ENCODE measurements at regions not wholly inside any gene's neighbourhood (a gene's known extent, or its start where the extent isn't known, plus 50 kb on each side); places are given as distances from the start of the nearest gene placed in this dataset.
"Not testable (repeated sequence)": the region's sequence is repeated elsewhere in the genome, so short reads cannot be mapped to it uniquely, and the experiment has no call there.

GRCh38 chr9:763692-764091 is 77.8 kb upstream of the DMRT1 start:
- Histone ChIP-seq H3K36me3 (ENCODE audit: insufficient read depth, insufficient read length, low read length) (no peaks in the 10 kb centered on the region), H3K27me3 (ENCODE audit: insufficient read depth, insufficient read length) (no peaks in the 10 kb centered on the region), H3K4me1 (ENCODE audit: insufficient read depth, insufficient read length) (no peaks in the 10 kb centered on the region), H3K4me3 (ENCODE audit: insufficient read length, low read depth) (no peak overlapping the region), H3K9ac (ENCODE audit: insufficient read length, low read depth) (no peak overlapping the region), H3K9me3 (ENCODE audit: insufficient read depth, low read length) (peaks cover 9% of the 10 kb centered on the region; the same call in 1 of the 2 replicates)
- no peak for DNase-seq (ENCODE audit: low read depth, low spot score)
- TF ChIP-seq ZNF274 (IDR thresholded peaks at IDR 0.05; ENCODE audit: low read depth, low read length) (no peak), SUZ12 (IDR thresholded peaks at IDR 0.05; ENCODE audit: extremely low read depth, insufficient read depth, insufficient read length) (no peak), YY1 (IDR thresholded peaks at IDR 0.05; ENCODE audit: insufficient read depth, insufficient read length) (no peak)

- H3K4me1 ChIP-seq (ENCODE audit: insufficient read depth, insufficient read length), result no peaks in the 10 kb centered on the region
- no peaks in the 10 kb centered on the region for H3K27me3 ChIP-seq (ENCODE audit: insufficient read depth, insufficient read length)
- no peak overlapping the region for H3K4me3 ChIP-seq (ENCODE audit: insufficient read length, low read depth)
- peaks cover 9% of the 10 kb centered on the region; the same call in 1 of the 2 replicates for H3K9me3 ChIP-seq (ENCODE audit: insufficient read depth, low read length)
- H3K9ac ChIP-seq (ENCODE audit: insufficient read length, low read depth), result no peak overlapping the region
- H3K36me3 ChIP-seq (ENCODE audit: insufficient read depth, insufficient read length, low read length), result no peaks in the 10 kb centered on the region
- no peak for TF ChIP-seq ZNF274 (IDR thresholded peaks at IDR 0.05; ENCODE audit: low read depth, low read length)
- no peak for TF ChIP-seq SUZ12 (IDR thresholded peaks at IDR 0.05; ENCODE audit: extremely low read depth, insufficient read depth, insufficient read length)
- no peak for TF ChIP-seq YY1 (IDR thresholded peaks at IDR 0.05; ENCODE audit: insufficient read depth, insufficient read length)
- peak; percentile 40 for DNase-seq (ENCODE audit: low read depth, low spot score)
Measured at GRCh38 chr9:764105-764524, 77.4 kb upstream of the DMRT1 start.

GRCh38 chr9:764986-765385 is 76.5 kb upstream of the DMRT1 start:
- DNase-seq (ENCODE audit: low read depth, low spot score), result no peak
- no peaks in the 10 kb centered on the region for H3K27me3 ChIP-seq (ENCODE audit: insufficient read depth, insufficient read length)
- no peak for TF ChIP-seq SUZ12 (IDR thresholded peaks at IDR 0.05; ENCODE audit: extremely low read depth, insufficient read depth, insufficient read length)
- no peak for TF ChIP-seq YY1 (IDR thresholded peaks at IDR 0.05; ENCODE audit: insufficient read depth, insufficient read length)
- no peak for TF ChIP-seq ZNF274 (IDR thresholded peaks at IDR 0.05; ENCODE audit: low read depth, low read length)

GRCh38 chr9:767061-767561 is 74.4 kb upstream of the DMRT1 start:
- H3K9ac ChIP-seq (ENCODE audit: insufficient read length, low read depth); H3K9me3 ChIP-seq (ENCODE audit: insufficient read depth, low read length); DNase-seq (ENCODE audit: low read depth, low spot score); H3K4me1 ChIP-seq (ENCODE audit: insufficient read depth, insufficient read length); H3K36me3 ChIP-seq (ENCODE audit: insufficient read depth, insufficient read length, low read length); H3K4me3 ChIP-seq (ENCODE audit: insufficient read length, low read depth); H3K27me3 ChIP-seq (ENCODE audit: insufficient read depth, insufficient read length): not testable (repeated sequence)

More at GRCh38 chr9:764986-765385, 76.5 kb upstream of the DMRT1 start:
- H3K4me3 ChIP-seq (ENCODE audit: insufficient read length, low read depth), result no peak overlapping the region
- H3K36me3 ChIP-seq (ENCODE audit: insufficient read depth, insufficient read length, low read length), result no peaks in the 10 kb centered on the region
- peaks cover 9% of the 10 kb centered on the region; the same call in 1 of the 2 replicates for H3K9me3 ChIP-seq (ENCODE audit: insufficient read depth, low read length)
- no peak overlapping the region for H3K9ac ChIP-seq (ENCODE audit: insufficient read length, low read depth)
- H3K4me1 ChIP-seq (ENCODE audit: insufficient read depth, insufficient read length), result no peaks in the 10 kb centered on the region

GRCh38 chr9:776086-776485 is 65.4 kb upstream of the DMRT1 start:
- H3K9ac ChIP-seq (ENCODE audit: insufficient read length, low read depth), result no peak overlapping the region
- H3K9me3 ChIP-seq (ENCODE audit: insufficient read depth, low read length), result peaks cover 29% of the 10 kb centered on the region
- DNase-seq (ENCODE audit: low read depth, low spot score), result no peak
- H3K36me3 ChIP-seq (ENCODE audit: insufficient read depth, insufficient read length, low read length), result no peaks in the 10 kb centered on the region
- H3K4me1 ChIP-seq (ENCODE audit: insufficient read depth, insufficient read length), result no peaks in the 10 kb centered on the region
- no peak overlapping the region for H3K4me3 ChIP-seq (ENCODE audit: insufficient read length, low read depth)
- TF ChIP-seq ZNF274 (IDR thresholded peaks at IDR 0.05; ENCODE audit: low read depth, low read length) (no peak), SUZ12 (IDR thresholded peaks at IDR 0.05; ENCODE audit: extremely low read depth, insufficient read depth, insufficient read length) (no peak), YY1 (IDR thresholded peaks at IDR 0.05; ENCODE audit: insufficient read depth, insufficient read length) (no peak)
- no peaks in the 10 kb centered on the region for H3K27me3 ChIP-seq (ENCODE audit: insufficient read depth, insufficient read length)

- no peaks in the 10 kb centered on the region for H3K4me1 ChIP-seq (ENCODE audit: insufficient read depth, insufficient read length)
- no peaks in the 10 kb centered on the region for H3K27me3 ChIP-seq (ENCODE audit: insufficient read depth, insufficient read length)
Measured at GRCh38 chr9:777978-778377, 63.5 kb upstream of the DMRT1 start.

GRCh38 chr9:784202-784601 is 57.3 kb upstream of the DMRT1 start:
- Histone ChIP-seq H3K4me1 (ENCODE audit: insufficient read depth, insufficient read length) (no peaks in the 10 kb centered on the region), H3K27me3 (ENCODE audit: insufficient read depth, insufficient read length) (no peaks in the 10 kb centered on the region), H3K4me3 (ENCODE audit: insufficient read length, low read depth) (no peak overlapping the region), H3K9me3 (ENCODE audit: insufficient read depth, low read length) (peaks cover 5% of the 10 kb centered on the region), H3K9ac (ENCODE audit: insufficient read length, low read depth) (no peak overlapping the region), H3K36me3 (ENCODE audit: insufficient read depth, insufficient read length, low read length) (no peaks in the 10 kb centered on the region)
- DNase-seq (ENCODE audit: low read depth, low spot score), result no peak
- TF ChIP-seq YY1 (IDR thresholded peaks at IDR 0.05; ENCODE audit: insufficient read depth, insufficient read length), result no peak
- no peak for TF ChIP-seq ZNF274 (IDR thresholded peaks at IDR 0.05; ENCODE audit: low read depth, low read length)
- TF ChIP-seq SUZ12 (IDR thresholded peaks at IDR 0.05; ENCODE audit: extremely low read depth, insufficient read depth, insufficient read length), result no peak

More at GRCh38 chr9:777978-778377, 63.5 kb upstream of the DMRT1 start:
- TF ChIP-seq ZNF274 (IDR thresholded peaks at IDR 0.05; ENCODE audit: low read depth, low read length), result no peak
- no peak for TF ChIP-seq SUZ12 (IDR thresholded peaks at IDR 0.05; ENCODE audit: extremely low read depth, insufficient read depth, insufficient read length)
- no peak for TF ChIP-seq YY1 (IDR thresholded peaks at IDR 0.05; ENCODE audit: insufficient read depth, insufficient read length)
- H3K4me3 ChIP-seq (ENCODE audit: insufficient read length, low read depth), result no peak overlapping the region
- H3K9ac ChIP-seq (ENCODE audit: insufficient read length, low read depth), result no peak overlapping the region
- H3K9me3 ChIP-seq (ENCODE audit: insufficient read depth, low read length), result peaks cover 29% of the 10 kb centered on the region
- no peaks in the 10 kb centered on the region for H3K36me3 ChIP-seq (ENCODE audit: insufficient read depth, insufficient read length, low read length)
- DNase-seq (ENCODE audit: low read depth, low spot score), result no peak

Data from NT2/D1 (cell line).